ENCODE measurements at regions not wholly inside any gene's neighbourhood (a gene's known extent, or its start where the extent isn't known, plus 50 kb on each side); places are given as distances from the start of the nearest gene placed in this dataset.

DNA sequence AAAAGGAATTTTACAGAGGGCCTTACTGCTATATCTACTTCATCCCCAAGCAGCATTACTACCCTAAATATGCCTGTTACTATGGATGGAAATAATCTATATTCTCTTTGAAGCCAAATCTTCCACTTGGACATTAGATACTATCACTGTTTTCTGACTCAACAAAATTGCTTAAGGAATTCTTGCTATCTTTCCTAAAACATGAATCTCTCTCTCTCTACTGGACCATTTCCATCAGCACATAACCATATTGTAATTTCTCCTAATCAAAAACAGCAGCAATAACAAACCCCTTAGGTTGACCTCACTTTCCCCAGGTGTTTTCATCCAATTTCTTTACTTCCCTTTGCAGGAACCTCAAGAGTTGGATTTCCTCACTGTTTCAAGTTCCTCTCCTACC lies 67.9 kb upstream of the BLID start:
- TF ChIP-seq CTCF (IDR thresholded peaks at IDR 0.05; ENCODE audit: insufficient read depth, low read depth, low read length) = no peak
- no peak for TF ChIP-seq EZH2 (IDR thresholded peaks at IDR 0.05; ENCODE audit: insufficient read depth, low read length)

Measured in astrocyte (in vitro differentiated cells and primary cell).